ENCODE measurements at regions not wholly inside any gene's neighbourhood (a gene's known extent, or its start where the extent isn't known, plus 50 kb on each side); places are given as distances from the start of the nearest gene placed in this dataset.
A peak's percentile ranks its signal among the peaks of the same experiment; 100 is the strongest.

GRCh38 chr18:70994116-70994515, 705.3 kb downstream of the SOCS6 start:
- Histone ChIP-seq H3K4me3 (ENCODE audit: low read depth, low read length, poor library complexity, severe bottlenecking) (no peak overlapping the region), H3K27me3 (replicated peaks; ENCODE audit: insufficient read depth, low read depth, low read length, poor library complexity) (no peaks in the 10 kb centered on the region), H3K4me1 (ENCODE audit: insufficient read depth, low read length, poor library complexity, severe bottlenecking) (peaks cover 31% of the 10 kb centered on the region), H3K36me3 (ENCODE audit: insufficient read depth, low read length, poor library complexity, severe bottlenecking) (no peaks in the 10 kb centered on the region), H3K27ac (ENCODE audit: low read depth, low read length, poor library complexity, severe bottlenecking) (no peak overlapping the region), H3K9me3 (ENCODE audit: low read depth, low read length, poor library complexity, severe bottlenecking) (peaks cover 6% of the 10 kb centered on the region)
- DNase-seq (ENCODE audit: low spot score): peak; percentile 35
- no TSS peak for BruUV-seq (replicated peaks)
- TF ChIP-seq, protein P1, sequence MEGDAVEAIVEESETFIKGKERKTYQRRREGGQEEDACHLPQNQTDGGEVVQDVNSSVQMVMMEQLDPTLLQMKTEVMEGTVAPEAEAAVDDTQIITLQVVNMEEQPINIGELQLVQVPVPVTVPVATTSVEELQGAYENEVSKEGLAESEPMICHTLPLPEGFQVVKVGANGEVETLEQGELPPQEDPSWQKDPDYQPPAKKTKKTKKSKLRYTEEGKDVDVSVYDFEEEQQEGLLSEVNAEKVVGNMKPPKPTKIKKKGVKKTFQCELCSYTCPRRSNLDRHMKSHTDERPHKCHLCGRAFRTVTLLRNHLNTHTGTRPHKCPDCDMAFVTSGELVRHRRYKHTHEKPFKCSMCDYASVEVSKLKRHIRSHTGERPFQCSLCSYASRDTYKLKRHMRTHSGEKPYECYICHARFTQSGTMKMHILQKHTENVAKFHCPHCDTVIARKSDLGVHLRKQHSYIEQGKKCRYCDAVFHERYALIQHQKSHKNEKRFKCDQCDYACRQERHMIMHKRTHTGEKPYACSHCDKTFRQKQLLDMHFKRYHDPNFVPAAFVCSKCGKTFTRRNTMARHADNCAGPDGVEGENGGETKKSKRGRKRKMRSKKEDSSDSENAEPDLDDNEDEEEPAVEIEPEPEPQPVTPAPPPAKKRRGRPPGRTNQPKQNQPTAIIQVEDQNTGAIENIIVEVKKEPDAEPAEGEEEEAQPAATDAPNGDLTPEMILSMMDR (conservative IDR thresholded peaks at IDR 0.05; ENCODE audit: low read depth, low read length): no peak
- no peak for TF ChIP-seq EZH2 (IDR thresholded peaks at IDR 0.05; ENCODE audit: borderline replicate concordance, low read depth, low read length, poor library complexity, severe bottlenecking)
- intact Hi-C loops (cut with micrococcal nuclease; ENCODE audit: unreplicated experiment): no loop called here
- ChIA-PET POLR2A (ENCODE audit: low non-redundant PET) (no interaction called here), CTCF (no interaction called here)

GRCh38 chr18:70991577-70991976, 702.7 kb downstream of the SOCS6 start:
- no peak for TF ChIP-seq EZH2 (IDR thresholded peaks at IDR 0.05; ENCODE audit: borderline replicate concordance, low read depth, low read length, poor library complexity, severe bottlenecking)
- TF ChIP-seq, protein P1 (conservative IDR thresholded peaks at IDR 0.05; ENCODE audit: low read depth, low read length): no peak
- POLR2A ChIA-PET (ENCODE audit: low non-redundant PET): no interaction called here
- CTCF ChIA-PET: no interaction called here
- H3K27ac ChIP-seq (ENCODE audit: low read depth, low read length, poor library complexity, severe bottlenecking): no peak overlapping the region
- peaks cover 15% of the 10 kb centered on the region for H3K4me1 ChIP-seq (ENCODE audit: insufficient read depth, low read length, poor library complexity, severe bottlenecking)
- DNase-seq (ENCODE audit: low spot score): peak; percentile 22
- BruUV-seq (replicated peaks): no TSS peak
- H3K4me3 ChIP-seq (ENCODE audit: low read depth, low read length, poor library complexity, severe bottlenecking): no peak overlapping the region
- intact Hi-C loops (cut with micrococcal nuclease; ENCODE audit: unreplicated experiment): no loop called here
- H3K9me3 ChIP-seq (ENCODE audit: low read depth, low read length, poor library complexity, severe bottlenecking): peaks cover 6% of the 10 kb centered on the region
- H3K27me3 ChIP-seq (replicated peaks; ENCODE audit: insufficient read depth, low read depth, low read length, poor library complexity): no peaks in the 10 kb centered on the region
- no peaks in the 10 kb centered on the region for H3K36me3 ChIP-seq (ENCODE audit: insufficient read depth, low read length, poor library complexity, severe bottlenecking)

GRCh38 chr18:70985948-70986347, 697.1 kb downstream of the SOCS6 start:
- TF ChIP-seq EZH2 (IDR thresholded peaks at IDR 0.05; ENCODE audit: borderline replicate concordance, low read depth, low read length, poor library complexity, severe bottlenecking): no peak
- TF ChIP-seq, protein P1 (conservative IDR thresholded peaks at IDR 0.05; ENCODE audit: low read depth, low read length): no peak
- ChIA-PET POLR2A (ENCODE audit: low non-redundant PET) (no interaction called here), CTCF (no interaction called here)
- no peak overlapping the region for H3K4me3 ChIP-seq (ENCODE audit: low read depth, low read length, poor library complexity, severe bottlenecking)
- BruUV-seq (replicated peaks): no TSS peak
- no peak for DNase-seq (ENCODE audit: low spot score)
- H3K4me1 ChIP-seq (ENCODE audit: insufficient read depth, low read length, poor library complexity, severe bottlenecking): peaks cover 12% of the 10 kb centered on the region
- intact Hi-C loops (cut with micrococcal nuclease; ENCODE audit: unreplicated experiment): no loop called here
- no peaks in the 10 kb centered on the region for H3K27me3 ChIP-seq (replicated peaks; ENCODE audit: insufficient read depth, low read depth, low read length, poor library complexity)
- H3K36me3 ChIP-seq (ENCODE audit: insufficient read depth, low read length, poor library complexity, severe bottlenecking): no peaks in the 10 kb centered on the region
- no peak overlapping the region for H3K27ac ChIP-seq (ENCODE audit: low read depth, low read length, poor library complexity, severe bottlenecking)
- H3K9me3 ChIP-seq (ENCODE audit: low read depth, low read length, poor library complexity, severe bottlenecking): peaks cover 6% of the 10 kb centered on the region

All from A673 (cell line).